ENCODE measurements at regions not wholly inside any gene's neighbourhood (a gene's known extent, or its start where the extent isn't known, plus 50 kb on each side); places are given as distances from the start of the nearest gene placed in this dataset.

DNA sequence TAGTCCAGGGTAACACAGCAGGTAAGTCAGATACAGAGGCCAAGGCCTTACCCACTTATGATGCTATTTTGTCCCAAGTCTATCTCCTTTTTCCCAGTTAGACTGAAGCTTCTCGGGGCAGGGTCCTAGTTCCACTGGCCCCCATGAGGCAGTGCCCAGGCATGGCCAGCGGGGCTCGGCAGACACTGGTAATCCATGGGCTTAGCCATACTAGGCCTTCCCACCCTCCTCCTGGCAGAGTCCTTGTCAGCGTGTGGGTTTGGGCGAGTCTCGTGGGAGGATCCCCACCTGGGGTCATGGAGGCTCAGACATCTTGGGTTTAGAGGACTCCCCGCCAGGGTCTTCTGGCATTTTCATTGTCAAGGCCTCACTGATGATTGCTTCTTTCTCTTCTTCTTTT lies 84.7 kb upstream of the BRD7 start:
- Histone ChIP-seq H3K4me1 (ENCODE audit: insufficient read depth, low read length) (no peaks in the 10 kb centered on the region), H3K4me3 (ENCODE audit: insufficient read depth, low read length) (no peak overlapping the region), H3K27ac (ENCODE audit: low read depth, low read length) (no peak overlapping the region), H3K79me2 (ENCODE audit: insufficient read depth, low read length) (no peaks in the 10 kb centered on the region), H3K36me3 (ENCODE audit: insufficient read depth, low read length) (no peaks in the 10 kb centered on the region), H2AFZ (ENCODE audit: low read length) (no peak overlapping the region), H3K27me3 (ENCODE audit: insufficient read depth, low read length) (peaks cover 2% of the 10 kb centered on the region), H3K9me3 (ENCODE audit: low read depth, low read length) (no peaks in the 10 kb centered on the region), H4K20me1 (ENCODE audit: insufficient read depth, low read length) (no peaks in the 10 kb centered on the region), H3K4me2 (ENCODE audit: insufficient read depth, low read length) (no peak overlapping the region)
- DNase-seq (ENCODE audit: insufficient read length, low spot score, missing footprints): no peak
- TF ChIP-seq, protein P1, sequence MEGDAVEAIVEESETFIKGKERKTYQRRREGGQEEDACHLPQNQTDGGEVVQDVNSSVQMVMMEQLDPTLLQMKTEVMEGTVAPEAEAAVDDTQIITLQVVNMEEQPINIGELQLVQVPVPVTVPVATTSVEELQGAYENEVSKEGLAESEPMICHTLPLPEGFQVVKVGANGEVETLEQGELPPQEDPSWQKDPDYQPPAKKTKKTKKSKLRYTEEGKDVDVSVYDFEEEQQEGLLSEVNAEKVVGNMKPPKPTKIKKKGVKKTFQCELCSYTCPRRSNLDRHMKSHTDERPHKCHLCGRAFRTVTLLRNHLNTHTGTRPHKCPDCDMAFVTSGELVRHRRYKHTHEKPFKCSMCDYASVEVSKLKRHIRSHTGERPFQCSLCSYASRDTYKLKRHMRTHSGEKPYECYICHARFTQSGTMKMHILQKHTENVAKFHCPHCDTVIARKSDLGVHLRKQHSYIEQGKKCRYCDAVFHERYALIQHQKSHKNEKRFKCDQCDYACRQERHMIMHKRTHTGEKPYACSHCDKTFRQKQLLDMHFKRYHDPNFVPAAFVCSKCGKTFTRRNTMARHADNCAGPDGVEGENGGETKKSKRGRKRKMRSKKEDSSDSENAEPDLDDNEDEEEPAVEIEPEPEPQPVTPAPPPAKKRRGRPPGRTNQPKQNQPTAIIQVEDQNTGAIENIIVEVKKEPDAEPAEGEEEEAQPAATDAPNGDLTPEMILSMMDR (IDR thresholded peaks at IDR 0.05; ENCODE audit: extremely low read depth, low read depth, low read length): no peak

DNA sequence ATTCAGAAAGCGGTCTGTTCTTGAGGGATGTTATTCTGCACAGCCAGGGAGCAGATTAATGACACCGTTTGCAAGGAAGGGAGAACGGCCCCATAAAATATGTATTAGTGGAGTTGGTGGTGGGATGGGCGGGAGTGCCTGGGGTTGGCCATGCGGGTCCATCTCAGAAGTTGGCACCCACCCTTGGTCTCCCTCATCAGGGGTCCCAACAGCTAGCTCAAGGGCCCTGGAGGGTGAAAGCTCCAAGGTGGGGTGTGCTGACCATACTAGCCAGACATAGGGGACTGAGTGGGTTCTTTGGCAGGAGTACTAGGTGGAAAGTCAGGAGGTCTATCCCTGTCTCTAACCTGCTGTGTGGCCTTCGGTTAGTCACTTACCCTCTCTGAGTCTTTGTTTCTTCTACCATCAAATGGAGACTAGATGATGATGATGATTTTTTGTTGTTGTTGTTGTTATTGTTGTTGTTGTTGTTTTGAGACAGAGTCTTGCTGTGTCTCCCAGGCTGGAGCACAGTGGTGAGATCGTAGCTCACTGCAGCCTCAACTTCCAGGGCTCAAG lies 83.2 kb upstream of the BRD7 start:
- H3K27me3 ChIP-seq (ENCODE audit: insufficient read depth, low read length): no peaks in the 10 kb centered on the region
- no peaks in the 10 kb centered on the region for H3K4me1 ChIP-seq (ENCODE audit: insufficient read depth, low read length)
- no peak overlapping the region for H2AFZ ChIP-seq (ENCODE audit: low read length)
- no peak overlapping the region for H3K4me2 ChIP-seq (ENCODE audit: insufficient read depth, low read length)
- no peaks in the 10 kb centered on the region for H3K79me2 ChIP-seq (ENCODE audit: insufficient read depth, low read length)
- H3K4me3 ChIP-seq (ENCODE audit: insufficient read depth, low read length): no peak overlapping the region
- no peaks in the 10 kb centered on the region for H4K20me1 ChIP-seq (ENCODE audit: insufficient read depth, low read length)
- no peaks in the 10 kb centered on the region for H3K9me3 ChIP-seq (ENCODE audit: low read depth, low read length)
- no peak overlapping the region for H3K27ac ChIP-seq (ENCODE audit: low read depth, low read length)
- no peak for DNase-seq (ENCODE audit: insufficient read length, low spot score, missing footprints)
- no peaks in the 10 kb centered on the region for H3K36me3 ChIP-seq (ENCODE audit: insufficient read depth, low read length)
- TF ChIP-seq, protein P1 (IDR thresholded peaks at IDR 0.05; ENCODE audit: extremely low read depth, low read depth, low read length): no peak

DNA sequence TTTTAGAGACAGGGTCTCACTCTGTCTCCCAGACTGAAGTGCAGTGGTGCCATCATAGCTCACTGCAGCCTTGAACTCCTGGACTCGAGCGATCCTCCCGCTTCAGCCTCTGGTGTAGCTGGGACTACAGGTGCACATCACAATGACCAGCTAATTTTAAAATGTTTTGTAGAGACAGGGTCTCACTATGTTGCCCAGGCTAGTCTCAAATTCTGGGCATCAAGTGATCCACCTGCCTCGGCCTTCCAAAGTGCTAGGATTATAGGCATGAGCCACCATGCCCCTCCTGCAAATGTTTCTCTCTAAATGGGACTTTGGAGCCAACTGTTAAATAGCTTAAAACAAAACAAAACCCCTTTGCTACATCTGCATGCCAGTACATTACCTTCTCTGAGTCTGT lies 82.2 kb upstream of the BRD7 start:
- H3K4me2 ChIP-seq (ENCODE audit: insufficient read depth, low read length): no peak overlapping the region
- no peaks in the 10 kb centered on the region for H4K20me1 ChIP-seq (ENCODE audit: insufficient read depth, low read length)
- no peaks in the 10 kb centered on the region for H3K9me3 ChIP-seq (ENCODE audit: low read depth, low read length)
- H3K27me3 ChIP-seq (ENCODE audit: insufficient read depth, low read length): peaks cover 2% of the 10 kb centered on the region
- TF ChIP-seq, protein P1 (IDR thresholded peaks at IDR 0.05; ENCODE audit: extremely low read depth, low read depth, low read length): no peak
- no peak overlapping the region for H2AFZ ChIP-seq (ENCODE audit: low read length)
- H3K4me3 ChIP-seq (ENCODE audit: insufficient read depth, low read length): no peak overlapping the region
- H3K36me3 ChIP-seq (ENCODE audit: insufficient read depth, low read length): no peaks in the 10 kb centered on the region
- no peaks in the 10 kb centered on the region for H3K4me1 ChIP-seq (ENCODE audit: insufficient read depth, low read length)
- H3K79me2 ChIP-seq (ENCODE audit: insufficient read depth, low read length): no peaks in the 10 kb centered on the region
- DNase-seq (ENCODE audit: insufficient read length, low spot score, missing footprints): no peak
- H3K27ac ChIP-seq (ENCODE audit: low read depth, low read length): no peak overlapping the region

DNA sequence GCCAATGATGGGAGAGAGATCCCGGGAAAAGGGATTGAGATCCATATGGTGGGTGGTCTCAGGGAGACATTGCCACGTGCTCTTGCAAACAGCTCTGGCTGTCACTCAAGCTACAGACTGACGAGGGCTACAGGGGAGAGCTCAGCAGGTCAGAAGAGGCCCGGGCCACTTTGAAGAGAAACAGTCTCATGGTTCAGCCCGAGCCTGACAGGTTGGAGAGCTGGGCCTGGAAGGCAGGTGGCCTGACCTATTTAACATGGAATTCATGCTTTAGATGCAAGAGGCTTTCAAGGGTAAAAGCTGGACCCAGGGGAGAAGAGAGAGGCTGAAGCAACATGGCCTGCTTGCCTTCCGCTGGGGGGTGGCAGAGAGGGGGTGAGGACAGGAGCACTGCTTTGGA lies 81.0 kb upstream of the BRD7 start:
- H3K27me3 ChIP-seq (ENCODE audit: insufficient read depth, low read length): peaks cover 4% of the 10 kb centered on the region
- no peaks in the 10 kb centered on the region for H3K36me3 ChIP-seq (ENCODE audit: insufficient read depth, low read length)
- no peak overlapping the region for H3K27ac ChIP-seq (ENCODE audit: low read depth, low read length)
- H3K4me2 ChIP-seq (ENCODE audit: insufficient read depth, low read length): no peak overlapping the region
- no peaks in the 10 kb centered on the region for H3K9me3 ChIP-seq (ENCODE audit: low read depth, low read length)
- no peaks in the 10 kb centered on the region for H3K4me1 ChIP-seq (ENCODE audit: insufficient read depth, low read length)
- TF ChIP-seq, protein P1 (IDR thresholded peaks at IDR 0.05; ENCODE audit: extremely low read depth, low read depth, low read length): no peak
- H2AFZ ChIP-seq (ENCODE audit: low read length): no peak overlapping the region
- DNase-seq (ENCODE audit: insufficient read length, low spot score, missing footprints): no peak
- H4K20me1 ChIP-seq (ENCODE audit: insufficient read depth, low read length): no peaks in the 10 kb centered on the region
- H3K79me2 ChIP-seq (ENCODE audit: insufficient read depth, low read length): no peaks in the 10 kb centered on the region
- no peak overlapping the region for H3K4me3 ChIP-seq (ENCODE audit: insufficient read depth, low read length)

Data from osteoblast (primary cell).